Mesenchymal stem cell (in vitro differentiated cells and primary cell): ENCODE measurements at regions not wholly inside any gene's neighbourhood (a gene's known extent, or its start where the extent isn't known, plus 50 kb on each side); places are given as distances from the start of the nearest gene placed in this dataset.

Source experiments
- DNase-seq: peaks from one replicate; pipeline ENCODE4 v3.0.0-alpha.2; 2013
- H2AFZ ChIP-seq: one replicate; pipeline ENCODE4 v1.6.1; 2013; ENCODE audit warnings: low read depth, mild to moderate bottlenecking, control low read depth, inconsistent platforms, low read length, moderate library complexity
- H2AK5ac ChIP-seq: 2 replicates; pipeline ENCODE4 v1.6.1; 2013; ENCODE audit warnings: low read length, moderate library complexity, mild to moderate bottlenecking, inconsistent platforms; ENCODE audit not compliant: severe bottlenecking
- H2BK120ac ChIP-seq: one replicate; pipeline ENCODE4 v1.6.1; 2013; ENCODE audit warnings: low read depth, mild to moderate bottlenecking, inconsistent platforms, low read length, moderate library complexity
- H2BK12ac ChIP-seq, 2 experiments: one replicate each; pipeline ENCODE4 v1.6.1; 2013; ENCODE audit warnings: inconsistent platforms in 2 of 2, low read length in 2 of 2, mild to moderate bottlenecking in 2 of 2, moderate library complexity in 2 of 2, control low read depth in 1 of 2
- H2BK15ac ChIP-seq: one replicate; pipeline ENCODE4 v1.6.1; 2013; ENCODE audit warnings: mild to moderate bottlenecking, low read depth, inconsistent platforms; ENCODE audit not compliant: poor library complexity, severe bottlenecking
- H2BK5ac ChIP-seq: 2 replicates; pipeline ENCODE4 v1.6.1; 2013; ENCODE audit warnings: low read depth, mild to moderate bottlenecking, low read length, control low read depth, inconsistent platforms; ENCODE audit not compliant: poor library complexity, severe bottlenecking
- H3K14ac ChIP-seq, 2 experiments: one replicate each; pipeline ENCODE4 v1.6.1; 2013; ENCODE audit warnings: inconsistent platforms in 2 of 2, low read length in 2 of 2, control low read depth in 1 of 2, mild to moderate bottlenecking in 1 of 2, moderate library complexity in 1 of 2
- H3K18ac ChIP-seq, 2 experiments: one replicate each; pipeline ENCODE4 v1.6.1; 2013; ENCODE audit warnings: inconsistent platforms in 2 of 2, low read length in 2 of 2, control low read depth in 1 of 2, low read depth in 1 of 2, mild to moderate bottlenecking in 1 of 2
- H3K23ac ChIP-seq, 2 experiments: one replicate each; pipeline ENCODE4 v1.6.1; 2013; ENCODE audit warnings: inconsistent platforms in 2 of 2, low read length in 2 of 2, mild to moderate bottlenecking in 2 of 2, moderate library complexity in 2 of 2, control low read depth in 1 of 2
- H3K27ac ChIP-seq: 2 replicates; pipeline ENCODE4 v1.5.1; 2013; ENCODE audit warnings: mild to moderate bottlenecking, moderate library complexity, low read length, control low read depth, inconsistent platforms; ENCODE audit not compliant: poor library complexity, severe bottlenecking
- H3K27me3 ChIP-seq, 2 experiments: 2 replicates each; pipeline versions ENCODE4 v1.6.1 to v1.7.0; 2013; ENCODE audit warnings: low read length in 2 of 2, mild to moderate bottlenecking in 2 of 2, moderate library complexity in 2 of 2, control low read depth in 1 of 2, inconsistent platforms in 1 of 2; ENCODE audit not compliant: control insufficient read depth in 1 of 2, insufficient read depth in 1 of 2
- H3K36me3 ChIP-seq, 2 experiments: 2 replicates each; pipeline versions ENCODE4 v1.6.1 to v1.7.0; 2013; ENCODE audit warnings: low read length in 2 of 2, control low read depth in 1 of 2, inconsistent platforms in 1 of 2, low read depth in 1 of 2, mild to moderate bottlenecking in 1 of 2; ENCODE audit not compliant: insufficient read depth in 2 of 2, control insufficient read depth in 1 of 2
- H3K4ac ChIP-seq, 2 experiments: one replicate each; pipeline ENCODE4 v1.6.1; 2013; ENCODE audit warnings: inconsistent platforms in 2 of 2, low read length in 2 of 2, mild to moderate bottlenecking in 2 of 2, moderate library complexity in 2 of 2, control low read depth in 1 of 2, low read depth in 1 of 2
- H3K4me1 ChIP-seq: 2 replicates; pipeline ENCODE4 v1.6.1; 2013; ENCODE audit warnings: low read depth, low read length, control low read depth; ENCODE audit not compliant: control insufficient read depth, insufficient read depth
- H3K4me2 ChIP-seq: 2 replicates; pipeline ENCODE4 v1.6.1; 2013; ENCODE audit warnings: low read length, mild to moderate bottlenecking, inconsistent platforms; ENCODE audit not compliant: poor library complexity, severe bottlenecking
- H3K4me3 ChIP-seq, 2 experiments: 2 replicates each; pipeline versions ENCODE4 v1.5.1 to v1.7.0; 2013; ENCODE audit warnings: low read length in 2 of 2, mild to moderate bottlenecking in 2 of 2, control low read depth in 1 of 2, low read depth in 1 of 2; ENCODE audit not compliant: insufficient read depth in 1 of 2
- H3K79me1 ChIP-seq: replicated peaks from 2 replicates; pipeline ENCODE4 v1.6.1; 2013; ENCODE audit warnings: mild to moderate bottlenecking, control low read depth, low read length, inconsistent platforms; ENCODE audit not compliant: poor library complexity, severe bottlenecking
- H3K9ac ChIP-seq: 2 replicates; pipeline ENCODE4 v1.7.0; 2013; ENCODE audit warnings: mild to moderate bottlenecking, low read length, moderate library complexity
- H3K9me3 ChIP-seq: 2 replicates; pipeline ENCODE4 v1.7.0; 2013; ENCODE audit warnings: mild to moderate bottlenecking, low read length; ENCODE audit not compliant: control insufficient read depth
- H4K8ac ChIP-seq: one replicate; pipeline ENCODE4 v1.6.1; 2013; ENCODE audit warnings: inconsistent platforms, mild to moderate bottlenecking, low read length, moderate library complexity
- H4K91ac ChIP-seq: one replicate; pipeline ENCODE4 v1.6.1; 2013; ENCODE audit warnings: mild to moderate bottlenecking, low read length, inconsistent platforms
- WGBS: methylation state at CpG from one replicate; pipeline ENCODE4 v1.1.7; 2013; ENCODE audit warnings: mixed read lengths; 5-methylcytosine and 5-hydroxymethylcytosine counted together

GRCh38 chr2:6679471-6679870 is 186.2 kb downstream of the CMPK2 start:
- H3K9me3 ChIP-seq = no peaks in the 10 kb centered on the region
- no peak overlapping the region for H2AFZ ChIP-seq
- H2BK120ac ChIP-seq = no peak overlapping the region
- no peak overlapping the region for H4K8ac ChIP-seq
- no peak overlapping the region for H2BK12ac ChIP-seq
- no peak overlapping the region for H2BK5ac ChIP-seq
- H3K36me3 ChIP-seq = no peaks in the 10 kb centered on the region
- no peaks in the 10 kb centered on the region for H3K27me3 ChIP-seq
- no peak overlapping the region for H2BK15ac ChIP-seq
- peaks cover 4% of the 10 kb centered on the region for H3K4me1 ChIP-seq
- no peak overlapping the region for H2AK5ac ChIP-seq
- no peak overlapping the region for H3K18ac ChIP-seq
- no peak overlapping the region for H3K4ac ChIP-seq
- WGBS = 63% methylated on average over 2 of the region's 2 CpGs
- no peak overlapping the region for H3K27ac ChIP-seq
- no peak overlapping the region for H3K4me3 ChIP-seq
- no peaks in the 10 kb centered on the region for H3K79me1 ChIP-seq
- H3K9ac ChIP-seq = no peak overlapping the region
- H4K91ac ChIP-seq = no peak overlapping the region
- H3K4me2 ChIP-seq = no peak overlapping the region
- no peak overlapping the region for H3K14ac ChIP-seq
- no peak for DNase-seq
- no peak overlapping the region for H3K23ac ChIP-seq

GRCh38 chr2:6683516-6683915 is 182.2 kb downstream of the CMPK2 start:
- H3K18ac ChIP-seq = no peak overlapping the region
- H3K4me2 ChIP-seq = no peak overlapping the region
- no peak overlapping the region for H3K4me3 ChIP-seq
- H2AFZ ChIP-seq = no peak overlapping the region
- H2BK15ac ChIP-seq = no peak overlapping the region
- H3K4me1 ChIP-seq = no peaks in the 10 kb centered on the region
- no peak overlapping the region for H3K27ac ChIP-seq
- H3K4ac ChIP-seq = no peak overlapping the region
- H3K36me3 ChIP-seq = peaks cover 0 to 2% of the 10 kb centered on the region in 2 experiments
- no peak overlapping the region for H3K9ac ChIP-seq
- H2AK5ac ChIP-seq = no peak overlapping the region
- no peak overlapping the region for H3K14ac ChIP-seq
- no peak overlapping the region for H3K23ac ChIP-seq
- no peak overlapping the region for H2BK5ac ChIP-seq
- WGBS = 77% methylated on average over 2 of the region's 3 CpGs
- no peak overlapping the region for H2BK12ac ChIP-seq
- H2BK120ac ChIP-seq = no peak overlapping the region
- no peak overlapping the region for H4K91ac ChIP-seq
- no peaks in the 10 kb centered on the region for H3K27me3 ChIP-seq
- DNase-seq = no peak
- H4K8ac ChIP-seq = no peak overlapping the region
- no peaks in the 10 kb centered on the region for H3K79me1 ChIP-seq
- peaks cover 3% of the 10 kb centered on the region for H3K9me3 ChIP-seq

DNA sequence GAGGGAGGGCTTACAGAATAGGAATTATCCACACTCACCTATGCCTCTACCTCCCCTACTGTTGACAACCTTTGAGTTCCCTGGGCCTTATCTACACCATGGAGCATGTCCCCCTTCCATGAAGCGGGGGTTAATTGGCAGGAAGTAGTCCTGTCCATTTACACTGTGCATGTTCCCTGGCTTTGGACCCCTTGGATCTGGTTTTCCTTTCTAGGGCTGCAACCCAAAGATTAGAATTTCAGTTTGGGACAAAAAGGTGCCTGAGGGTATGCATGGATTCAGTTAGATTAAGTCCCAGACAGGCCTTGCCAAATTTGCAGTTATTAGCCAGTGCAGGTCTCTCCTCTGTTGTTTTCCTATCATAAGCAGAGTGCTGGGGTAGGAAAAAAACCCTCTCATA is 180.3 kb downstream of the CMPK2 start:
- no peak for DNase-seq
- peaks cover 0 to 2% of the 10 kb centered on the region in 2 experiments for H3K36me3 ChIP-seq
- H3K9ac ChIP-seq = no peak overlapping the region
- no peaks in the 10 kb centered on the region for H3K27me3 ChIP-seq
- H2AK5ac ChIP-seq = no peak overlapping the region
- H3K4ac ChIP-seq = no peak overlapping the region
- H3K9me3 ChIP-seq = peaks cover 3% of the 10 kb centered on the region
- H3K4me2 ChIP-seq = no peak overlapping the region
- H3K14ac ChIP-seq = no peak overlapping the region
- H4K8ac ChIP-seq = no peak overlapping the region
- H4K91ac ChIP-seq = no peak overlapping the region
- H2AFZ ChIP-seq = no peak overlapping the region
- H2BK12ac ChIP-seq = no peak overlapping the region
- no peak overlapping the region for H3K27ac ChIP-seq
- no peak overlapping the region for H3K4me3 ChIP-seq
- no peaks in the 10 kb centered on the region for H3K79me1 ChIP-seq
- H3K18ac ChIP-seq = no peak overlapping the region
- 96% methylated on average over 1 of the region's 1 CpG for WGBS
- H3K4me1 ChIP-seq = no peaks in the 10 kb centered on the region
- H2BK120ac ChIP-seq = no peak overlapping the region
- no peak overlapping the region for H2BK5ac ChIP-seq
- no peak overlapping the region for H2BK15ac ChIP-seq
- H3K23ac ChIP-seq = no peak overlapping the region

- Histone ChIP-seq H3K9ac (no peak overlapping the region), H2AFZ (no peak overlapping the region), H2BK12ac (no peak overlapping the region), H2BK5ac (no peak overlapping the region), H3K4ac (no peak overlapping the region), H3K36me3 (no peaks in the 10 kb centered on the region), H2BK120ac (no peak overlapping the region), H3K23ac (no peak overlapping the region), H2AK5ac (no peak overlapping the region), H3K79me1 (no peaks in the 10 kb centered on the region), H3K27me3 (no peaks in the 10 kb centered on the region), H4K8ac (no peak overlapping the region), H3K14ac (no peak overlapping the region), H3K9me3 (peaks cover under 1% of the 10 kb centered on the region), H4K91ac (no peak overlapping the region), H2BK15ac (no peak overlapping the region), H3K18ac (no peak overlapping the region), H3K27ac (no peak overlapping the region), H3K4me3 (no peak overlapping the region), H3K4me2 (no peak overlapping the region), H3K4me1 (no peaks in the 10 kb centered on the region)
- 57% methylated on average over 4 of the region's 5 CpGs for WGBS
- DNase-seq = peak; percentile 34
These were observed 173.7 kb downstream of the CMPK2 start for GRCh38 chr2:6692056-6692455.
